ENCODE measurements at regions not wholly inside any gene's neighbourhood (a gene's known extent, or its start where the extent isn't known, plus 50 kb on each side); places are given as distances from the start of the nearest gene placed in this dataset.
"Not testable (repeated sequence)": the region's sequence is repeated elsewhere in the genome, so short reads cannot be mapped to it uniquely, and the experiment has no call there.

DNA sequence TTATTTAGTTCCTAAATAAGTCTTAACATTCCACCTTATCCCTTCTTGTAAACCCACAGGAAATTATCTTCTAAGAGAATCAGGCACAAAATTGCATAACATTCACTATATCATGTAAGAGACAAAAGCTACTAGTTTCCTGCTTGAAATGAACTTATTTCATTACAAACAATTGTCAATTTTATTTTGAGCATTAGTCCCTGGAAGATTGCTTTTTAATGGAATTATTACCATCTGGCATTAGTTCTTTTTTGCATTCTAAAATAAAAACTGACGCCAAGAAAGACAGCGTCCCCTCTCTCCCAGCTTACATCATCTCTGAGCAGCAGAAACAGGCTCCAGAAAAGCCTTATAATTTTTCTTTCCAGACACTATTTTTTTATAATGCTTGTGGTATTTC lies 121.8 kb downstream of the NOC3L start:
- peaks cover 5% of the 10 kb centered on the region for H3K36me3 ChIP-seq
- ATAC-seq: no peak
- DNase-seq: no peak
- H3K27ac ChIP-seq: no peak overlapping the region
- TF ChIP-seq, protein P1, sequence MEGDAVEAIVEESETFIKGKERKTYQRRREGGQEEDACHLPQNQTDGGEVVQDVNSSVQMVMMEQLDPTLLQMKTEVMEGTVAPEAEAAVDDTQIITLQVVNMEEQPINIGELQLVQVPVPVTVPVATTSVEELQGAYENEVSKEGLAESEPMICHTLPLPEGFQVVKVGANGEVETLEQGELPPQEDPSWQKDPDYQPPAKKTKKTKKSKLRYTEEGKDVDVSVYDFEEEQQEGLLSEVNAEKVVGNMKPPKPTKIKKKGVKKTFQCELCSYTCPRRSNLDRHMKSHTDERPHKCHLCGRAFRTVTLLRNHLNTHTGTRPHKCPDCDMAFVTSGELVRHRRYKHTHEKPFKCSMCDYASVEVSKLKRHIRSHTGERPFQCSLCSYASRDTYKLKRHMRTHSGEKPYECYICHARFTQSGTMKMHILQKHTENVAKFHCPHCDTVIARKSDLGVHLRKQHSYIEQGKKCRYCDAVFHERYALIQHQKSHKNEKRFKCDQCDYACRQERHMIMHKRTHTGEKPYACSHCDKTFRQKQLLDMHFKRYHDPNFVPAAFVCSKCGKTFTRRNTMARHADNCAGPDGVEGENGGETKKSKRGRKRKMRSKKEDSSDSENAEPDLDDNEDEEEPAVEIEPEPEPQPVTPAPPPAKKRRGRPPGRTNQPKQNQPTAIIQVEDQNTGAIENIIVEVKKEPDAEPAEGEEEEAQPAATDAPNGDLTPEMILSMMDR (IDR thresholded peaks at IDR 0.05): no peak
- no peak overlapping the region for H3K4me3 ChIP-seq
- no peaks in the 10 kb centered on the region for H3K4me1 ChIP-seq
- no peaks in the 10 kb centered on the region for H3K27me3 ChIP-seq (ENCODE audit: low read depth)
- intact Hi-C loops (cut with DNase I): no loop called here
- H3K9me3 ChIP-seq: no peaks in the 10 kb centered on the region

DNA sequence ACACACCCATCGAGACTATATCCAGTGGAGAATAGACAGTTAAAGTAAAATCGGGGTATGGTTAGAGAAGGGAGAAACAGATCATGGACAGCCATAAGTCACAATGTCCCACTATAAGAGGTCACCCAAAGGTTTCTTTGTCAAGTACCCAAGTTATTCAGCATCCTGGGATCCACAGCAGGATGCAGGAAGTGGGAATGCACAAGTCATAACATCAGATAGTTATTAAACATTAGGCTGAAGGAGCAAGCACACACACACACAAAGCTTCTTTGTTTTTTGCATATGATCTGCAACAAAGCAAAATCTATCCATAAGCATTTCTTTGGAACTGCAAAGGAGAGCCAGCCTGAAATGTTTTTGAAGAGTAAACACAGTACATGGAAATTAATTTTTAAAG lies 111.6 kb downstream of the NOC3L start:
- ATAC-seq: no peak
- no peak overlapping the region for H3K27ac ChIP-seq
- no peaks in the 10 kb centered on the region for H3K9me3 ChIP-seq
- intact Hi-C loops (cut with DNase I): no loop called here
- no peak for DNase-seq
- H3K27me3 ChIP-seq (ENCODE audit: low read depth): no peaks in the 10 kb centered on the region
- no peak overlapping the region for H3K4me3 ChIP-seq
- H3K36me3 ChIP-seq: peaks cover 15% of the 10 kb centered on the region
- no peaks in the 10 kb centered on the region for H3K4me1 ChIP-seq
- TF ChIP-seq, protein P1 (IDR thresholded peaks at IDR 0.05): no peak

DNA sequence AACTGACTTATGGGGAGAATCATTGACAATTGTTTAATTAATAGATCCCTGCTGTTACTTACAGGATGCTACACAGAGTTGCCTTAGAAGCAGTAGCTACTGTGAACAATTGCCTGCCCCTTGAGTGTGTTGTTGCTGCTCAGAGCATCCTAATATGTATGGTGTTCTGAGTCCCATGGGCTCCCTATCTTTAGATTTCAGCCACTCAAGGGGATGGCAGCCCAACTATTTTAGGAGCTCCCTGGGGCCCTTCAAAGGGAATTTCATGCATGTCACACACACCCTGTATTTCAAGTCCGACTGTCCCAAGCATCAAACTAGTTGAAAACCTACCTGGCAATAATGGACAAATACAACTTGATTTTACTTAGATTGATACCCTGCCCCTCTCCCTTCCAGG lies 111.2 kb downstream of the NOC3L start:
- Histone ChIP-seq H3K4me3 (no peak overlapping the region), H3K27me3 (ENCODE audit: low read depth) (no peaks in the 10 kb centered on the region), H3K36me3 (peaks cover 10% of the 10 kb centered on the region), H3K4me1 (no peaks in the 10 kb centered on the region), H3K9me3 (no peaks in the 10 kb centered on the region), H3K27ac (no peak overlapping the region)
- ATAC-seq (no peak), DNase-seq (no peak)
- intact Hi-C loops (cut with DNase I): no loop called here
- TF ChIP-seq, protein P1 (IDR thresholded peaks at IDR 0.05): no peak

DNA sequence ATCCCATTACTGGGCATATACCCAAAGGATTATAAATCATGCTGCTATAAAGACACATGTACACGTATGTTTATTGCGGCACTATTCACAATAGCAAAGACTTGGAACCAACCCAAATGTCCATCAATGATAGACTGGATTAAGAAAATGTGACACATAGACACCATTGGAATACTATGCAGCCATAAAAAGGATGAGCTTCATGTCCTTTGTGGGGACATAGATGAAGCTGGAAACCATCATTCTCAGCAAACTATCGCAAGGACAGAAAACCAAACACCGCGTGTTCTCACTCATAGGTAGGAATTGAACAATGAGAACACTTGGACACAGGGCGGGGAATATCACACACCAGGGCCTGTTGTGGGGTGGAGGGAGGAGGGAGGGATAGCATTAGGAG lies 105.3 kb downstream of the NOC3L start:
- H3K4me1 ChIP-seq; H3K4me3 ChIP-seq; H3K36me3 ChIP-seq; DNase-seq; H3K27ac ChIP-seq; H3K9me3 ChIP-seq; H3K27me3 ChIP-seq (ENCODE audit: low read depth); ATAC-seq; intact Hi-C loops (cut with DNase I): not testable (repeated sequence)

DNA sequence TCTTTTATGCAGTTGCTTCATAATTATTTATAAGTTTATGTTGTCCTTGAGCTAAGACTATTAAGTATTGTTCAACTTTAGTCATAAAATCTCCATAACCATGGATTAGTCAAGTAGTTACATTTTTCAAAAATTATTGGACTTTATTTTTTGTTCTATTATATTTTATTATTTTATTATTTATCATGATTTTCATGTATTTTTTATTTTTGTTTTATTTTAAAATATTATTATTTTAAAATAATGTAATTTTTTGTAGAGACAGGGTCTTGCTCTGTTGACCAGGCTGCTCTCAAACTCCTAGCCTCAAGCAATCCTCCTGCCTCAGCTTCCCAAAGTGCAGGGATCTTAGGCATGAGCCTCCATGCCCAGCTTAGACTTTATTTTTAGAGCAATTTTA lies 102.3 kb downstream of the NOC3L start:
- DNase-seq: no peak
- H3K27me3 ChIP-seq (ENCODE audit: low read depth): no peaks in the 10 kb centered on the region
- TF ChIP-seq, protein P1 (IDR thresholded peaks at IDR 0.05): no peak
- H3K4me1 ChIP-seq: no peaks in the 10 kb centered on the region
- no peak overlapping the region for H3K4me3 ChIP-seq
- ATAC-seq: no peak
- intact Hi-C loops (cut with DNase I): no loop called here
- no peak overlapping the region for H3K27ac ChIP-seq
- no peaks in the 10 kb centered on the region for H3K36me3 ChIP-seq
- H3K9me3 ChIP-seq: no peaks in the 10 kb centered on the region

DNA sequence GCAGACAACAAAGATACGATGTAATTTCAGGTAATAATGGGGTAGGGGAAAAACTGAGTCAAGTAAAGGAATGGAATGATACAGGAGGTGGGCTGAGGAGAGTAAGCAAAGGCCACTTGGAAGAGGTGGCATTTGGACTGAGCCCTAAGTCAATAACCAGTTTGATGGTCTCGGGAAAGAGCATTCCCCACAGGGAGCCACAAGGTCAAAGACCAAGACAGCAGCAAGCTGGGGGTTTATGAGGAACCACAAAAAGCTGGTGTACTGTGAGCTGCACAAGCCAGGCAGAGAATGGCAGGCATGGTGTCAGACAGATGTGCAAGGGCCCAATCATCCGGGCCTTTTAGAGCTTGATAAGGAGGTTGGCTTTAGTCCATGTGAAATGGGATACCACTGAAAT lies 98.7 kb downstream of the NOC3L start:
- H3K36me3 ChIP-seq: no peaks in the 10 kb centered on the region
- DNase-seq: no peak
- intact Hi-C loops (cut with DNase I): no loop called here
- H3K4me1 ChIP-seq: no peaks in the 10 kb centered on the region
- H3K27ac ChIP-seq: no peak overlapping the region
- no peak for ATAC-seq
- TF ChIP-seq, protein P1 (IDR thresholded peaks at IDR 0.05): no peak
- H3K4me3 ChIP-seq: no peak overlapping the region
- no peaks in the 10 kb centered on the region for H3K27me3 ChIP-seq (ENCODE audit: low read depth)
- no peaks in the 10 kb centered on the region for H3K9me3 ChIP-seq

All from lower lobe of right lung (tissue), 2 donors.